PFSK-1 (cell line): ENCODE measurements at regions not wholly inside any gene's neighbourhood (a gene's known extent, or its start where the extent isn't known, plus 50 kb on each side); places are given as distances from the start of the nearest gene placed in this dataset.

Experiments
- FOXP2 ChIP-seq: optimal IDR thresholded peaks from 2 replicates; pipeline ENCODE3; 2011; ENCODE audit warnings: borderline replicate concordance, control low read depth, inconsistent platforms; ENCODE audit not compliant: insufficient read depth; ENCODE audit errors: extremely low read length, extremely low read depth
- POLR2AphosphoS5 ChIP-seq: IDR thresholded peaks from 2 replicates; pipeline ENCODE4 v1.6.1; 2012; ENCODE audit warnings: low read depth, mild to moderate bottlenecking, control low read depth, low read length, moderate library complexity
- SIN3A ChIP-seq: IDR thresholded peaks from 2 replicates; pipeline ENCODE4 v1.6.1; 2012; ENCODE audit warnings: mild to moderate bottlenecking, low read length, moderate library complexity, borderline replicate concordance; ENCODE audit not compliant: insufficient read depth
- TAF1 ChIP-seq: IDR thresholded peaks from 2 replicates; pipeline ENCODE4 v1.6.1; 2012; ENCODE audit warnings: low read length, control low read depth, borderline replicate concordance; ENCODE audit not compliant: insufficient read depth
- TF ChIP-seq, protein P1 (sequence below), 2 experiments: IDR thresholded peaks; 2 replicates each; pipeline versions ENCODE4 v1.6.1 to v1.8.0; 2011 to 2012; ENCODE audit warnings: low read depth in 2 of 2, low read length in 2 of 2, control low read depth in 1 of 2, inconsistent platforms in 1 of 2, mild to moderate bottlenecking in 1 of 2, moderate library complexity in 1 of 2; ENCODE audit not compliant: insufficient read depth in 1 of 2

DNA sequence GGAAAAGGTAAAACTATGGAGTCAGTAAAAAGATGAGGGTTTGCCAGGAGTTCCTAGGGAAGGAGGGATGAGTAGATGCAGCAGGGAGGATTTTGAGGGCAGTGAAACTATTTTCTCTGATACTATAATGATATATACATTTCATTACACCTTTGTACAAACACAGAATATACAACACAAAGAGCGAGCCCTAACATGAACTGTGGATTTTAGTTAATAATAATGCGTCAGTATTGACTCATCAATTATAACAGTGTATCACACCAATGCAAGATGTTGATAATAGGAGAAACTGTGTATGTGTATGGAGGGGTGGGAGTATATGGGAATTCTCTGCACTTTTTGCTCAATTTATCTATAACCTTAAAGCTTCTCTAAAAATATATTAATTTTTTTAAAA lies 404.3 kb upstream of the NOVA1 start:
- TF ChIP-seq POLR2AphosphoS5 (no peak), SIN3A (no peak), TAF1 (no peak), FOXP2 (no peak)
- TF ChIP-seq, protein P1, sequence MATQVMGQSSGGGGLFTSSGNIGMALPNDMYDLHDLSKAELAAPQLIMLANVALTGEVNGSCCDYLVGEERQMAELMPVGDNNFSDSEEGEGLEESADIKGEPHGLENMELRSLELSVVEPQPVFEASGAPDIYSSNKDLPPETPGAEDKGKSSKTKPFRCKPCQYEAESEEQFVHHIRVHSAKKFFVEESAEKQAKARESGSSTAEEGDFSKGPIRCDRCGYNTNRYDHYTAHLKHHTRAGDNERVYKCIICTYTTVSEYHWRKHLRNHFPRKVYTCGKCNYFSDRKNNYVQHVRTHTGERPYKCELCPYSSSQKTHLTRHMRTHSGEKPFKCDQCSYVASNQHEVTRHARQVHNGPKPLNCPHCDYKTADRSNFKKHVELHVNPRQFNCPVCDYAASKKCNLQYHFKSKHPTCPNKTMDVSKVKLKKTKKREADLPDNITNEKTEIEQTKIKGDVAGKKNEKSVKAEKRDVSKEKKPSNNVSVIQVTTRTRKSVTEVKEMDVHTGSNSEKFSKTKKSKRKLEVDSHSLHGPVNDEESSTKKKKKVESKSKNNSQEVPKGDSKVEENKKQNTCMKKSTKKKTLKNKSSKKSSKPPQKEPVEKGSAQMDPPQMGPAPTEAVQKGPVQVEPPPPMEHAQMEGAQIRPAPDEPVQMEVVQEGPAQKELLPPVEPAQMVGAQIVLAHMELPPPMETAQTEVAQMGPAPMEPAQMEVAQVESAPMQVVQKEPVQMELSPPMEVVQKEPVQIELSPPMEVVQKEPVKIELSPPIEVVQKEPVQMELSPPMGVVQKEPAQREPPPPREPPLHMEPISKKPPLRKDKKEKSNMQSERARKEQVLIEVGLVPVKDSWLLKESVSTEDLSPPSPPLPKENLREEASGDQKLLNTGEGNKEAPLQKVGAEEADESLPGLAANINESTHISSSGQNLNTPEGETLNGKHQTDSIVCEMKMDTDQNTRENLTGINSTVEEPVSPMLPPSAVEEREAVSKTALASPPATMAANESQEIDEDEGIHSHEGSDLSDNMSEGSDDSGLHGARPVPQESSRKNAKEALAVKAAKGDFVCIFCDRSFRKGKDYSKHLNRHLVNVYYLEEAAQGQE (IDR thresholded peaks at IDR 0.05; ENCODE audit: insufficient read depth in 1 of 2, low read depth in 2 of 2, low read length in 2 of 2), result no peak
